GM21717 (cell line): ENCODE measurements at regions not wholly inside any gene's neighbourhood (a gene's known extent, or its start where the extent isn't known, plus 50 kb on each side); places are given as distances from the start of the nearest gene placed in this dataset.

ENCODE experiments used
- ATAC-seq: cut with Tn5 transposase; IDR thresholded peaks from one replicate; pipeline ENCODE4 v1.9.1; 2021; ENCODE audit warnings: mild to moderate bottlenecking, moderate library complexity; ENCODE audit not compliant: unreplicated experiment

DNA sequence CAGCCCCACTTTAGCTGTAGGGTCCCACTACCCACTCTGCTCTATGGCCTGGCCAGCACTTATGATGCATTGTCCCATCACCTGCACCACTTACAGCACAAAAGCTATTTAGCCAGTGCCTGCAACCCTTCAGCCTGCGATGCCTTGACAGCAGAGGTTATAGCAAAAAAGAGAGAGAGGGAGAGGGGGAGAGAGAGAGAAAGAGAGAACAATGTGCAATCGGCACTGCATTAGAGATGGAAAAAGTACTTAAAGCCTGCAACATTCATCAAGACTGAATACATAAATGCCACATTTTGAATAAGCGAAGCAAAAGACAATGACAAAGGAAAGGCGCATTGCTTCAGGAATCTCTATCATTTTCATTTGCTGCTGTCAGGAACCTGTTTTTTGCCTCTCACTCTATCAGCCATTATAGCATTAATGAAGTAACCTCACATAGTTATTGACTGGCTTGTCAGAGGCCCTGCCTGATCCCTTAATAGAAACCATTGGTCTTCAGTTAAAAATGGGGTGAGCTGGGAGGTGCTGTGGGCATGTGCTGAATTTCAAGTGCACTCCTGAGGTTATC is 833.1 kb downstream of the BCL11A start:
- no peak for ATAC-seq

DNA sequence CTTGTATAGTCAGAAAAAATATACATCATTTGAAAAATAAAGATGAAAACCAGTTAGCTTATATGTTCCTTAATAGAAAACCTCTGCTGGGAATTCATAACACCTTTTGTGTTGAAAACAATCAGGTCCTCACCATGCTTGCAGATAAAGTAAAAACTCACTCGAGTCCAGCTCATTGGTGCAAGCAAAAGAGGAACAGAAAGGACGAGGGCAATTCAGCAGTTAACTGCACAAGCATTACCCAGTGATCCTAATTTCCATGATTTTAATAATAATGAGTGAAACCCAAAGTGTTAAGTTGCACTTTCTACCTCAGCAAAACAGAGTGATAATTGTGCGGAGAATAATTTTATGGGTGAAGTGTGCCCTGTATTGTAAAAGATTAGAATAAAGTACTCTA is 839.9 kb downstream of the BCL11A start:
- ATAC-seq, result no peak

DNA sequence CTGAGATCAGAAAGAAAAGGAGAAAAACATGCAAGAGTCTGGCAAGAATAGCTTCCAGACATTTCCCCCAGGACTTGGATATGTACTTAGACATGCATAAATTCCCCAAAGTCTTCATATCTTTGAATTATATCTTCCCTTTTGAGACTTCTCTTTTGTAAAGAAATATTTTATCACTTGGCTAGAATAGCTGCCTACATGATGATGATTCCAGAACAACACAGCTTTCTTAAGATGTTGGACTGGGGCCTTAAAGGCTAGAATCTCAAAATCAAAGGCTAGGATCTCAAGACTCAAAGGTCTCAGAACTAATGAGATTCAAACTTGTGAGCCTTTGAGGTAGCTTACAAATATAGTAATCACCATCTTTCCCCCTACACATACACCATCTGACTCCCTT is 842.3 kb downstream of the BCL11A start:
- no peak for ATAC-seq

DNA sequence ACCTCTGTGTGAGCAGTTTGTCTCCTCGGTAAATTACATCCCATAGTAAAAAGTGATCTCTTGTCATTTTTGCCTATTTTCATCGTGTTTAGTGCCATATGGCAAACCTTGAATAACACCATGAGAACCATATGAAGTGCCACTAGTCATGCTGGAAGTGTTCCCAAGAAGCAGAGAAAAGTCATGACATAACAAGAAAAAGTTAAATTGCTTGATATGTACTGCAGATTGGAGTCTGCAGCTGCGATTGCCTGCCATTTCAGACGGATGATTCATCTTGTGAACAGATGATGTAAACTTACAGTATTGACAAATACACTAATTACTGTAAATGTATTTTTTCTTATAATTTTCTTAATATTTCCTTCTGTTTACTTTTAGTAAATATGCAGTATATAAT is 846.7 kb downstream of the BCL11A start:
- ATAC-seq, result no peak

DNA sequence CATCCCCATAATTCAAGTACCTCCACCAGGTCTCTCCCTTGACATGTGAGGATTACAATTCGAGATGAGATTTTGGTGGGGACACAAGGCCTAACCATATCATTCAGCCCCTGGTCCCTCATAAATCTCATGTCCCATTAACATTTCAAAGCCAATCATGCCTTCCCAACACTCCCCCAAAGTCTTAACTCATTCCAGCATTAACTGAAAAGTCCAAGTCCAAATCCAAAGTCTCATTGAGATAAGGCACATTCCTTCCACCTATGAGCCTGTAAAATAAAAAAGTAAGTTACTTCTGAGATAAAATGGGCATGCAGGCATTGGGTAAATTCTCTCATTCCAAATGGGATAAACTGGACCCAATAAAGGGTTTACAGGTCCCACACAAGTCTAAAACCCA is 849.7 kb downstream of the BCL11A start:
- ATAC-seq, result no peak

DNA sequence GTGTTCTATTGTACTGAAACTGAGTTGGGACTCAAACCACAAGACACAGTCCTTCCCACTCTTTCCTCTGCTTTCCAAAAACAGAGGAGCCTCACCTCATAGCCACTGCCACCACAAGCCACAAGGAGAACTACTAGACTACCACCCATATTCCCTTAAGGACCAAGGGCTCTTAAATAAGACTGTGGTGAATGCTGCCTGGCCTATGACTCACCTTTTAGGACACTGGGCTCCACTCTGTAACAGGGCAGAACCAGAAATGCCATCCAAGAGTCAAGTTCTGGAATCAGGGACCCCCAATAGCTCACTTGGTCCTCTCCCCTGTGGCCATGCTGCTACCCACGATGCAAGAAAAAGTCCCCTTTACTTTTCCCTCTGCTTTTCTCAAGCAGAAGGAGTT is 851.4 kb downstream of the BCL11A start:
- no peak for ATAC-seq

DNA sequence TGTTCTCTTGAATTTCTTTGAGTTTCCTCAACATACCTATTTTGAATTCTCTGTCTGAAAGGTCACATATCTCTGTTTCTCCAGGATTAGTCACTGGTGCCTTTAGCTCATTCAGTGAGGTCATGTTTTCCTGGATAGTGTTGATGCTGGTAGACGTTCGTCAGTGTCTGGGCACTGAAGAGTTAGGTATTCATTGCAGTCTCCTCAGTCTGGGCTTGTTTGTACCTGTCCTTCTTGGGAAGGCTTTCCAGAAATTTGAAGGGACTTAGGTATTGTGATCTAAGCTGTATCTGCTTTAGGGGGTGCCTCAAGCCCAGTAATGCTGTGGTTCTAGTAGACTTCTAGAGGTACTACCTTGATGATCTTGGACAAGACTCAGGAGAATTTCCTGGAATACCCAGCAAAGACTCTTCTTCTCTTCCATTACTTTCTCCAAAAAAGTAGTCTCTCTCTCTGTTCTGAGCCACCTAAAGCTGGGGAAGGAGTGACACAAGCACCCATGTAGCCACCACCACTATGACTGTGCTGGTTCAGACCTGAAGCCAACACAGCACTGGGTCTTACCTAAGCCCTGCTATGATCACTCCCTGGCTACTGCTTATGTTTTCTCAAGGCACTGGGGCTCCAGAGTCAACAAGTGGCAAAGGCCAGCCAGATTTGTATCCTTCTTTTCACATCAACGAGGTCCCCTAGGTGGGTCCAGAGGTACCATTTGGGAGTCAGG is 852.0 kb downstream of the BCL11A start:
- ATAC-seq, result no peak

DNA sequence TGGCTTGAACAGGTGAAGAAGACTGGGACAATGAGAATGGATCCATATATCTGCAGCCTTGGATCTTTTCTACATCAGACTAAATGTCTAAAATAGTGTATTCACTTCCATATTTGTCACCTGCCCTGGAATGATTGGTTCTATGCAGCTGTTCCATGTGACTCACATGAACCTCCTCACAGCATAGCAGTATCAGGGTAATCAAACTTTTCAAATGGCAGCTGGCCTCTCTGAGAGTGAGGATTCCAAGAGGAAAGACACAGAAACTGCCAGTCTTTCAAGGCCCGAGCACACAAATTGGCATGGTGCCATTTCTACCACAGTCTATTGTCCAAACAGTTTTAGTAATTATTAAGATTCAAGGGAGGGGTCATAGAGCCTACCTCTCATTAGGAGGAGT is 859.3 kb downstream of the BCL11A start:
- ATAC-seq, result no peak

DNA sequence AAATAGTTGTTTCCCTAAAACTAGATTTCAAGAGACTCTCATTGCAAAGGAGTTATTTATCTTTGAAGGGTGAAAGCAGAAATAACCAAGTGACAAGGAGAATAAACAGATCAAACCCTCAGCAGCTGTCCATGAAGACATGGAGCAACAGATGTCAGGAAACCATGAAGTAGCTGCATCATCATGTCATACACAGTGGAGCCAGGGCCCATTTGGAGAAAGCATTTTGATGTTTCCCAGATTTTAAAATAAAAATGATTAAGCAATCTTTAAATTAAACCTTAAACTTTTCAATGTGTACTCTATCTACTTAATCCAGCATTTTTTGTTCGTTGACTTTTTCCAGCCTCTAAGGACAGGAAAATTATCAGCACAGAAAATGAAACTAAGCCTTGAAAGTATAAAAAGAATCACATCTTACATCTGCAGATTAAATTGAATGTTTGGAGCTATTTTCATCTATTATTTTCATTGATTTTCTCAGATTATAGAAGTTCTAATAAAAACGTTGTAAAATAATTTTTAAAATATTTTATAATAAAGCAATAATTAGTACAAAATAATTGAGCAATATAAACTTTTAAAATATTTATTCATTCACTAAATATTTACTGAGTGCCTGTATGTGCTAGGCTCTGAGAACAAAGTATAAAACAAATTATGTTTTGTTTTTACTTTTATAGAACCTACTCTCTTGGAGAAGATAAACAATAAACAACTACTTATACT is 860.1 kb downstream of the BCL11A start:
- no peak for ATAC-seq

DNA sequence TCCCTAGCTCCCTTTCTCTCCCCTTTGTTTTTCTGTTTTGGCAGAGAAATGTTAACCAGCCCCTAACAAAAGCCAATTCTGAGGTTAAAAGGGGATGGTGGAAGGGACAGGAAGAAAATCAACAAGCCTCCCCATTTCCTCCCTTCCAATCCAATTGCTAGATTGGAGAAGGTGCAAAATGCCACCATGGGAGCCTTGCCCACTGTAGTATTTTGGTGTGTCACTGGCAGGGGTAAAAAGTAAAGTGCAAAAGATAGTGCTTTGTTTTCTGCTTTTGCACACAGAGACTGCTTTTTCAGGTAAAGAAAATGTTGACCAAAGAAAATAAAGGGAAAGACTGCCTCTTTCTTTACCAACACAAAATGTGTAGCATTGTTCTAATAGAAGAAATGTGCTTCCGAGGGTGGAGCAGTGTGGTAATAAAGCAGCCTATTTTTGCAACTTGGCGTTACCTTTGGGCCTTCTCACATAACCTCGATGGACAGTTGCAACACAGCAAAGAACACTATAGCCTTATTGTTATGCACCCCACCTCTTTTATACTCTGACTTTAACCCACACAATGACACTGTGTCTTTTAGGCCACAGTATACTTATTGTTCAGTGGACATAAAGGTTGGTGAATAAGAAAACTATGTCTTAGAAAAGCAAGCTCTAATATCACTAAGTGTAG is 861.8 kb downstream of the BCL11A start:
- no peak for ATAC-seq

DNA sequence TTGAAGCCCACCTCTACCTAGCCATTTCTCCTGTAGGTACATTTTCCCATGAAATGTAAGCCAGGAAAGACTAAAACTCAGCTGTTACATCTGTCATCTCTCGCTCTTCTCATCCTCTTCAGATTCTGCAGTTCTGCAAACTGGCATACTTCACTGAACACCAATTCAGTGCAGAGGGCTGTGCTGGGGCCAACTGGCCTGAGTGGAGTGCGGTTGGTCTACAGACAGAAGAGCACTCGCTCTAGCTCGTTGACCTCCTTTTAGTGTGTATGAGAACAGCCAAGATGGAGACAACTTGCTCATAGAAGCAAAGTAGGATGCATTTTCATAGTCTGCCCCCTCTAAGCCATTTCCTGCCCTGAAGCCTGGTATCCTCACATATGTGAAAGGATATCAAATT is 862.6 kb downstream of the BCL11A start:
- ATAC-seq, result no peak

DNA sequence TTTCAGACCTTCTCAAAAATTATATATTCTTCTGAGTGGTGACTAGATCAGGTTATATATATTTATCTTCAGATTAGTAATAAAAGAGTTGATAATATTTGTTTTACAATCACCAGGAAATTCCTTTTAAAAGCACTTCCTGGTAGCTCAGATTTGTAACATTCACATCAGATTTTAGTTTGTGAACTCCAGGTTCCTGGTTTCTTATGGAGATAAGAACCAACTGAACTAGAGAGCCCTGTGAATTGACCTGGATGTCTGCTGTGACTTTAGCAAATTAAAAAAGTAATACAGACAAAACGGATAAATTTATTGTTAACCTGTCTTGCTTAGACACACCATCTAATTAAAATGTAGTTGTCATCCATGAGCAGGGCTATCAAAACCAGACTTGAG is 868.7 kb downstream of the BCL11A start:
- no peak for ATAC-seq

DNA sequence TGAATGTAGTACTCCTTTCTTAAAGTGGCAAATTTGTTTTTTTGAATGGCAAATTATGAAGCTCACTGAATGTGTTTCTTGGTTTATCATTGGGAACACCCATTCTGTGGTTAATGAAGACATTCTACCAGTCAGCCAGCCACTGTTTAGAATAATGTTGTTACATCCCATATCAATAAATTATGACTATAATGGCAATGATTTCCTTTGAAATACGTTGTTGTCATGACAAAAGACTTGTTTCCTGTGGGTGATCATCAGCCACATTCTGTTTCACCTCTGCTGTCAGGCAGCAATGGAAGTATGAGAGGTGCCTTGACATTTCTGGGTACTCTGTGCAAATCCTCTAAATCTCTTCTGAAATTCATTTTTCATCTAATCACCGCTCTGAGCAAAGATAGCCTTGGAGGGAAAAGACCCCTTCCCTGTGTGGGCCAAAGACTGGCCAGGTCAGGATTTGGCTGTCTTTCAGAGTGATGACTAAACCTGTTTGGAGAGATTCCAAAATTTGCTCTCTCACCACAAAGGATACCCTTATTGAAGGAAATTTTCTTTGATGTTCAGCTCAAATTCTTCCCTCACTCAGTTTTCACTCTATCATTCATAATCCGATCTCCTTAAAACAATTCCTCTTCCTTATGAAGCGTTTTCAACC is 869.2 kb downstream of the BCL11A start:
- ATAC-seq, result no peak

DNA sequence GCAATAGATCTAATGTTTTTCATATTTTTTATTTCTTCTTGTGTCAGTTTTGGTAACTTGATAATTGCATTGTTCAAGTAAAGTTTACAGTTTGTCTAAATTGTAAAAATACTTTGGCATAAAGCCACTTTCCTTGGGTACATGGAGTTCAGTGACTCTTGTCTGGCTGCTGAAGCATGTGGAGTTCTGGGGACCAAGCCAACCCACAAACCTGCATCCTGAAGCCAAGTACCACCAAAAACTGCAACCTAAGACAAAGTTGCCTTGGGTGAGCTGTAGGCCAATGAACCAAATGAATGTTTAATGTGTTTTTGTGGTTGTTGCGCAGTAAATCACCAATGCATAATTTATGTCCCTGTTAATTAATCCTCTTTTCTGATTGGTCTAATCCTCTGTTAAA is 872.6 kb downstream of the BCL11A start:
- no peak for ATAC-seq

DNA sequence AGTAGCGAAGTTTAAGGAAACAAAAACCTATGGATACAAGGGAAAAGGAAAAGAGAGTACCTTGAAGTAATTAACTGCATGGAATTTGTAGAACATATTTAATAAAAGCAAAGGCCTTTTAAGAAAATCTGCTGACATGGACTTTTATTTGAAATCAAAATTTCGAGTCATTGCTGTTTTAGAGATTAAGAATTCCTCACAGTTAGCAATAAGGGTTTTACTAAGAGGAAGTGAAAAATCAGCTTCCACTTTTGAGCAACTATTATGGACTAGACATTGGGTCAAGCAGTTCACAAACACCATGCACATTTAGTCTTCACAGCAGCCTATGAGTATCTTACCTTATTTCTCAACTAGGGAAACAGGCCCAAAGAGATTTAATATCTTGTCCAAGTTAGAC is 876.3 kb downstream of the BCL11A start:
- ATAC-seq, result no peak

DNA sequence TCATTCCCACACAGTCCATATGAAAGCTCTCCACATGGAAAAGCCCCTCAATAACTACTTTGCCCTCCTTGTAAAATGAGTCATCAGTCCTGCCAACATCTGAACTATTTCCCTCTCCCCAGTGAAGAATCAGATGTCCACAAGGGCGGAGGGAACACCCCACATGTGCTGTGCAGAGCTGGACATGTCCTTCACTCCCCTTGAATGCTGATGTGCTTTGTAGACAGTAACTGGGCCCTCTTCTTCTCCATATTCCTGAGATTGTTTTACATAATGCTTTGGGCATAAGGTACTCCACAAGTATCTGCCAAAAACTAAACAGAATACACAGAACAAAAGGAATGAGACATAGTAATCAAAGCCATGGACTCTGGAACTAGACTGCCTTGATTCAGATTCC is 879.4 kb downstream of the BCL11A start:
- ATAC-seq, result no peak

DNA sequence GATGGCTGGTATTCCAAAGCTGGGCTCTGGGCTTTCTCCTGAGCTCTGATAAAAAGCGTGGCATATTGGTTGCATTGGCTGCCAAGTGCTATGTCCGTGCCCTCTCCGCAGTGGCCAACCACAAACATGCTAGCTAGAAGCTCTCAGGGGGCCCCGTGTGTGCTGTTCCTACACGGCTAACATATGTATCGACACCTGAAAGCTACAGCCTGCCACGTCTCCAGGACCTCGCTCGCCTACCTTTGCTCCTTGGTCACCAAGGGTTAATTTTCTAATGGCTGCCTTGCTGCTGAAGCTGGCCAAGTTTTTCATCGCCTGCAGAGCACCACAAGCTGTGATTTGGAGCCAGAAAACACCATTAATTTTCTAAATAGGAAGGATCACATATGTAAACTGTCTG is 888.4 kb downstream of the BCL11A start:
- ATAC-seq, result no peak

DNA sequence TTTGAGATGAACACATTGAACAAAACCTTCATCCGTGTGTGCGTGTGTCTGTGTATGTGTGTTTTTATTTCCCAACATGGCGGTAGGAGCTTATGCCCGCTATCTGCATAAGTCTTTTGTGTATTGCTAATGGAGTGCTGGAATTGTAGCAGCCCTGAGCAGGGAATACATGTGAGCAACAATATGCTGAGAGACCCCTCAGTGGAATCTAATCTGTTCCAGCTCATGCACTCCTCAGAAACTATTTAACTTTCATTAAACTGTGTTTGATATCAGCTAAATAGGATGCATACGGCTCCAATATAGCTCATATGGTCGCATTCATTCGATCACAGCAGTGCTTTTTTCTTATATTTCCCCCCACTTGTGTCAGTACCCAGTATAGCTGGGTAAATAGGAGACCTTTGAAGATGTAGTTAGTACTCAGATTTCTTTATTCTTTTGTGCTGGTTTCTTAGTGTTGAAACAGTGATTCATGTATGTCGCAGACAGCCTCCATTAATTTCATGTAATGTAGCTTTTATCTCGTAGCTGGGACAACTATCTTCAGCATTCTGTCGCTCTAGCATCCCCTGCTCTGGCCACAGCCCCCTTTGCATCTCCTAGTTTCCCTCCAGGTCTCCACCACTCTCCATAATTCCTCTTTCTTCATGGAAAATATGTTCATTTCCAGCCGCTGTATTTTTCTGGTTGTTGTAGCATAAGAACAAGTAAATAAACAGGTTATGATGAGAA is 891.2 kb downstream of the BCL11A start:
- ATAC-seq, result no peak

DNA sequence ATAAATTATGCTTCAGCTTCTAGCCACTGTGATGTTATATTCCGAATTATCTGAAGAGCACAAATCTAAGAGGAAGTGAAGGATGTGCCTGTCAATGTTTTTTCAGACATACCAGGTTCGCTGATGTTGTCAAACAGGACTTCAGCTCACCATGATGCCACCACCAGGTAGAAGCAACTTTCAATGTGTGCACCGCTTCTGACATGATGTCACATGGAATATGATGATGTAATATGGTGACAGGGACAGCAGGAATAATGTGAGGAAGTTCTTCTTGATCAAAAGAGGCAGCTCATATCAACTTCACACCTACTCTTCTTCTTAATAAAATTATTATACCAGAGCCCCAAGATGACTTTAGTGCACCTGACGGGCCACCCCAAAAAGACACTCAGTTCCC is 893.2 kb downstream of the BCL11A start:
- ATAC-seq, result no peak

DNA sequence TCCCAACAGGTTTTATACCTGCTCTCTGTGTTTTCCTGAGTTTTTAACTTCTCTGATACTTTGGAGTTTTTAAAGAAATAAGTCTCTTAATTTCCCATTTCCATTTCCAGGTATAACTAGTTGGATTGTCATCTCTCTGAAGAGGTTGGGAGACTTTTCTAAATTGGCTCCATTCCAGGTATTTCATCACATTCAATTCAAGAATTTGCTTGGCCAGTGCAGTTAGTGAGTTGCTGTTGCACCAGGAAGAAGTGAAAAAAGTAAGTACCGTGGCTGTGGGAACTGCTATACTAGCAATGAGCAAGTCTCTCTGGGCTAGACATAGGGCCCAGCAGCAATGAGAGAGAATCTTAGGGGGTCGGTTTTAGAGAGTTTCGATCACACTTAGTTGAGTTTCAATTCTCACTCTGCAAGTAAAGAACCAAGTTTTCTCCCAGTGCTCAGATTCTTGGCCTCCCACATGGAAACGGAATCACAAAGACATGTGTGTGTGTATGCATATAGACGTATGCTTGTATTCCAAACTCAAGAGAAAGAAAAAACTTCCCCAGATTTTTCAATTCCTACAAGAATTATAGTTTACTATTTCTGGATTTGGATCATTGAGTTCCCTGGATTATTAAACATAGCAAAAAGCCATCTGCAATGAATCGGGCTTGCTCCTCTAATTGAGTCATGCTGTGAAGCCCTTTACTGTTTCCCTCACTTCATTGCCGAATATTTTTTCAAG is 894.4 kb downstream of the BCL11A start:
- no peak for ATAC-seq
